HEK293T (cell line): ENCODE measurements at regions not wholly inside any gene's neighbourhood (a gene's known extent, or its start where the extent isn't known, plus 50 kb on each side); places are given as distances from the start of the nearest gene placed in this dataset.

Source experiments
- CTCF ChIA-PET: fragments of 350-600 bp; formaldehyde crosslinking; extraction: SDS; loops from one replicate; lab custom pipeline; 2021; ENCODE audit warnings: antibody characterized with exemption, inconsistent platforms; lab: Yijun Ruan, JAX
- POLR2A ChIA-PET: fragments of 350-600 bp; formaldehyde crosslinking; extraction: SDS; loops from one replicate; lab custom pipeline; 2020; ENCODE audit warnings: antibody characterized with exemption, inconsistent platforms; lab: Yijun Ruan, JAX
- DNase-seq: peaks from one replicate; pipeline ENCODE4 v3.0.0; 2012; ENCODE audit warnings: mixed read lengths; ENCODE audit errors: extremely low spot score
- ARNT ChIP-seq: fragments of 450-650 bp; IDR thresholded peaks from 2 replicates; pipeline ENCODE4 v1.6.1; 2017; ENCODE audit warnings: mild to moderate bottlenecking
- BHLHE40 ChIP-seq: fragments of 450-650 bp; IDR thresholded peaks from 2 replicates; pipeline ENCODE4 v1.6.1; 2016; ENCODE audit warnings: mild to moderate bottlenecking, moderate library complexity, borderline replicate concordance
- CTBP1 ChIP-seq: fragments of 450-650 bp; IDR thresholded peaks from 2 replicates; pipeline ENCODE4 v1.6.1; 2016; ENCODE audit warnings: borderline replicate concordance
- ELF4 ChIP-seq: fragments of 450-650 bp; IDR thresholded peaks from 2 replicates; pipeline ENCODE4 v1.6.1; 2017; ENCODE audit warnings: antibody characterized with exemption
- FOXA1 ChIP-seq: fragments of 450-650 bp; IDR thresholded peaks from 2 replicates; pipeline ENCODE4 v1.6.1; 2016; ENCODE audit warnings: mild to moderate bottlenecking
- FOXK2 ChIP-seq: fragments of 450-650 bp; IDR thresholded peaks from 2 replicates; pipeline ENCODE4 v1.6.1; 2016; ENCODE audit warnings: mild to moderate bottlenecking
- FOXM1 ChIP-seq: fragments of 450-650 bp; IDR thresholded peaks from 2 replicates; pipeline ENCODE4 v1.6.1; 2017; ENCODE audit warnings: mild to moderate bottlenecking, borderline replicate concordance
- HDGF ChIP-seq: fragments of 450-650 bp; IDR thresholded peaks from 2 replicates; pipeline ENCODE4 v1.6.1; 2017; ENCODE audit warnings: antibody characterized with exemption, borderline replicate concordance
- L3MBTL2 ChIP-seq: fragments of 450-650 bp; conservative IDR thresholded peaks from 2 replicates; pipeline ENCODE4 v1.6.1; 2016; ENCODE audit warnings: mild to moderate bottlenecking
- LEF1 ChIP-seq: fragments of 450-650 bp; IDR thresholded peaks from 2 replicates; pipeline ENCODE4 v1.6.1; 2017; ENCODE audit warnings: mild to moderate bottlenecking, borderline replicate concordance
- NFRKB ChIP-seq: fragments of 450-650 bp; IDR thresholded peaks from 2 replicates; pipeline ENCODE4 v1.6.1; 2016; ENCODE audit warnings: mild to moderate bottlenecking, moderate library complexity
- SP1 ChIP-seq: fragments of 450-650 bp; IDR thresholded peaks from 2 replicates; pipeline ENCODE4 v1.6.1; 2017
- TARDBP ChIP-seq: fragments of 450-650 bp; IDR thresholded peaks from 2 replicates; pipeline ENCODE4 v1.6.1; 2016
- ZNF384 ChIP-seq: fragments of 450-650 bp; IDR thresholded peaks from 2 replicates; pipeline ENCODE4 v1.6.1; 2016
- TF ChIP-seq, protein P1 (sequence below): fragments of 450-650 bp; IDR thresholded peaks from 2 replicates; pipeline ENCODE4 v1.6.1; 2016

DNA sequence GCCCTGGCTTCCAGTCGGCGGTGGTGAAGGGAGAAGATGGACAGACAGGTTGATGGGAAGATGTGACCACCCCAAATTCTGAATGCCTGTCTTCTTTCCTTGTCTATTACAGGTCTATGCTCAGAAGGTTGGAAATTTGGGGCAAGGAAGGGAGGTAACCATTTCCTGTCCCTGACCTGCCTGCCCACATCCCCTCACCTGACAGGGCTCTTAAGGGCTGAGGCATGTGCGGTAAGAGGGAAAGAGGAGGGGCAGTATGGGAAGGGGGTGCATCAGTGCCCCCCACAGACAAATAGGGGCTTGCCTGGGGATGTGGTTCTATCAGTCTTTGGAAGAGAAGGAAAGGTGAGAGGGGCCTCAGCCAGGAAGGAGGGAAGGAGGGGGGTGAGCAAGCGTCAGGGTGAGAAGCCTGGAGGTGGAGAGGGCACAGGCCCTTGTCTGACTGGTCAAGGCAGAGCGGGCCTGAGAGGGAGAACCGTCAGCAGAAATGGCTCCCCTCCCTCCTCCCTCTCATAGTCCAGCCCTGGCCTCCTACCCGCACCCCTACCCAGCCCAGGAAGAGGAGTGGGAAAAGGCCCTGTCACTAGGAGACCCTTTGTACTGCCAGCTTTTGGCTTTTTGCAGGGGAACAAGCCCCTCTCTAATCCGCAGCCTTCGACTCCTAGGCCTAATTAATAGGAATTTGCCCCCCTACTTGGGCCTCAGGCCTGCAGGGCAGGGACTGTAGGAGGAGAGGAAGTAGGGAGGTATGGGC is 104.4 kb upstream of the FOXP4 start:
- ChIA-PET CTCF (interaction anchor here (0.9 to 2.0 kb wide), 6 partner anchors 10 to 21 kb away, joined by 4 to 14 read pairs (median 4); no protein-coding TSS in a partner anchor), POLR2A (no interaction called here)
- TF ChIP-seq L3MBTL2: no peak
- DNase-seq: no peak

DNA sequence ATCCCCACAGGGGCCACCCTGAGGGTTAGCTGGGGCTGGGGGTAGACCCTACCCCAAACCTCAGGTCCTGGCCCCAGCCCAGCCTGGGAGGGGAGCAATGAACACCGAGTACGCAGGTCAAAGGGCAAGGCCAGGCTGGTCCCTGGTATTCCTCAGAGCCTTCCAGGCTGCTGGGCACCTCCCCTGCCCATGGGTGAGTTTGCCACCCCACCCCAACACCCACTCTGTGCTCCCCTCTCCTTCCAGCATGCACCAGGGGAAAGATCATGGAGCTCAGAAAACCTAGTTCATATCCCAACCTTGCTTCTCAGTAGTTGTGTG is 103.9 kb upstream of the FOXP4 start:
- CTCF ChIA-PET: interaction anchor here (0.6 to 2.0 kb wide), 10 partner anchors 9 to 1369 kb away, joined by 3 to 14 read pairs (median 4); no protein-coding TSS in a partner anchor
- POLR2A ChIA-PET: no interaction called here
- no peak for DNase-seq
- no peak for TF ChIP-seq ELF4

DNA sequence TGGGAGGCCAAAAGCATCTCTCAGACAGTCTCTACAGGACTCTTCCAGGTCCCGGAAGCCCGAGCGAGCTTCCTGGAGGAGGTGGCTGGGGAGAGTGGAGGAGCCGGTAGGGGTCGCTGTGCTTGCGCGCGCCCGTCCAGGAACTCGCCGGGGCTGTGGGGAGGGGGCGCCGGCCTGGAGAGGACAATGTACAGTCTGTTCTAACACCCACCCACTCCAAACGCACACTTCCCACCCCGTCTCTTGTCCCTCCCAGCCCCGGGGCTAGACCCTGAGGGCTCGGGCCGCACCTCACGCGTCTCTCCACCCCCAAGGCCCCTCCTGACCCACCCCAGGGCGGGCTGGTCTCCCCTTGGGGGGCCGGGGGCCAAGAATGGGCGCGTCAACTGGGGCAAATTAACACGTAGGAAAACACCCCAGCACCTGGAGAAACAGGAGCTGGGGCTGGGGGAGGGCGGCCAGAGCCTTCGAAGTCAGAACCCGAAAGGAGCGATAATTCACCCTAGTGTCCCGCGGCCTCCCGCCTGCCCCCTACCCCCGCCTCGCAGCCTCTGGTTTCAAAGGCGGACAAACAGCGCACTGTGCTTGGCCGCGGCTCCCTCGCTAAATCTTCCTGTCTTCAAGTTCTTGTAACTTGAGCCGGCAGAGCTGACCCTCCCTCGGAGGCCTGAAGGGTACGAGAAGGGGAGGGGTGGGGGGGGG is 103.2 kb upstream of the FOXP4 start:
- POLR2A ChIA-PET: interaction anchor here (0.7 to 1.4 kb wide), 3 partner anchors 15 to 237 kb away, joined by 3 to 4 read pairs (median 3); no protein-coding TSS in a partner anchor
- CTCF ChIA-PET: interaction anchor here (0.6 to 2.0 kb wide), 14 partner anchors 8 to 1370 kb away, joined by 3 to 14 read pairs (median 4); no protein-coding TSS in a partner anchor
- peak; percentile 76 for DNase-seq
- no peak for TF ChIP-seq FOXK2
- TF ChIP-seq SP1: no peak
- TF ChIP-seq, protein P1, sequence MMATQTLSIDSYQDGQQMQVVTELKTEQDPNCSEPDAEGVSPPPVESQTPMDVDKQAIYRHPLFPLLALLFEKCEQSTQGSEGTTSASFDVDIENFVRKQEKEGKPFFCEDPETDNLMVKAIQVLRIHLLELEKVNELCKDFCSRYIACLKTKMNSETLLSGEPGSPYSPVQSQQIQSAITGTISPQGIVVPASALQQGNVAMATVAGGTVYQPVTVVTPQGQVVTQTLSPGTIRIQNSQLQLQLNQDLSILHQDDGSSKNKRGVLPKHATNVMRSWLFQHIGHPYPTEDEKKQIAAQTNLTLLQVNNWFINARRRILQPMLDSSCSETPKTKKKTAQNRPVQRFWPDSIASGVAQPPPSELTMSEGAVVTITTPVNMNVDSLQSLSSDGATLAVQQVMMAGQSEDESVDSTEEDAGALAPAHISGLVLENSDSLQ: peak; percentile 76
- peak; percentile 60; the same call in 1 of the 2 replicates for TF ChIP-seq L3MBTL2
- TF ChIP-seq FOXM1: no peak; the same call in 1 of the 2 replicates
- no peak for TF ChIP-seq ELF4
- no peak for TF ChIP-seq CTBP1
- no peak for TF ChIP-seq ZNF384
- no peak for TF ChIP-seq NFRKB

DNA sequence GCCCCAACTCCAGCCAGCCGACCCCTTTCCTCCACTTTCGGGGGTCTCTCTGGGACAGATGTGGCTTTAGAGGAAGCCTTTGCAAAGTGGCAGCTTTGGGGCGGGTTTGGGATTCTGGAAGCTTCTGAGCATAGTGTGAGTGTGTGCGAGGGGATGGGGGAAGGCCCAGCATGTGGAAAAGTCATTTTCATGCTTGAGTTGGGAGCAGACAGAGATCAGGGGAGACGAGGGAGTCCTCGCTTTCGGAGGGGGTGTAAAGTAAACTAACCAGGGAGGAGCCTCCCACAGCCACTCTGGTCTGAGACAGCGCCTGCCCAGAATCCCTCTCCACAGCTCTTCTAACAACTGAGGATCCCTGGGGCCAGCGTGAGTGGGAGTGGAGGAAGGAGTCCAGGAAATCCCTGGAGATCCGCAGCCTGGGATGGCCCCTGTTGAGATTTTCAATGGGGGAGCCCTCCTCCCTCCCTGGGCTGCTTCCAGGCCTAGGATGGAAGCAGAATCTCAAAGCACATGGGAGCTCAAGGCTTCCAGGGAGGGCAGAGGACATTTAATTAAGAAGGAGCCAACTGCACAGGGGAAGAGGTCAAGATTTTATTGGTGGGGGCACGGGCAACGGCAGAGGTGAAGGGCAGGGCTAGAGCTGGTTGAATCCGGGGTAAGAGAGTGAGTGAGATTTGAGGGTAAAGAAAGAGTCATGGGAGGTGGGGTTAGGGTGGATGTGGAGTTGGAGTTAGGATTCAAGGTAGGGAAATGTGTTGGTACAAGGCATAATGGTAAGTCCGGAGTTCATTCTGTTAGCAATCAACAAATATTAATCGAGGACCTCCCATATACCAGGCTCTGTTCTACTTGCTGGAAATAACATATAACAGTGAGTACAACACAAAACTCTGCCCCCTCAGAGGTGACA is 102.3 kb upstream of the FOXP4 start:
- ChIA-PET POLR2A (interaction anchor here (0.7 to 1.4 kb wide), 3 partner anchors 16 to 236 kb away, joined by 3 to 4 read pairs (median 3); no protein-coding TSS in a partner anchor), CTCF (interaction anchor here (0.6 to 2.0 kb wide), 11 partner anchors 7 to 545 kb away, joined by 3 to 9 read pairs (median 4); no protein-coding TSS in a partner anchor)
- DNase-seq: no peak
- TF ChIP-seq ELF4 (no peak), NFRKB (no peak), HDGF (no peak), L3MBTL2 (no peak), FOXA1 (no peak), ZNF384 (no peak), ARNT (no peak)
- TF ChIP-seq, protein P1: no peak

DNA sequence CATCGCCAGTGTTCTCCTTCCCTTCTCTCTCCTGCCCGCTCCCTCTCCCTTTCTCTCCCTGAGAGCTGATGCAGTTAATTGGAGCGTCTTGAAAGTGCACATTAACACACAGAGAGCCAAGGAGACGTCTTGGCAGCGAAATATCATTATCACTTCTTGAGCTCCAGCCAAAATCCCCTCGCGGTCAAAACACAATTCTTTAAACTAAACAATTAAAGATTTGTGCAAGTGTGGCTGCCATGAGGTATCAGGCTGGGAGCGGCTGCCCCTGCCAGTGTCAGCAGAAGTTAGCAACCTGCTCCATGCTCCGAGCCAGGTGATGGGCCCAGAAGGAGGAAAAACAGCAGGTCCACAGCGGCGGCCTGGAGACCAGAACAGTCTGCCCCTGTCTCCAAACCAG is 100.9 kb upstream of the FOXP4 start:
- TF ChIP-seq ELF4 (no peak), FOXA1 (no peak), LEF1 (no peak), FOXK2 (no peak), SP1 (no peak), NFRKB (no peak), ZNF384 (no peak), CTBP1 (no peak), L3MBTL2 (no peak), ARNT (no peak), FOXM1 (no peak), TARDBP (no peak), HDGF (no peak), BHLHE40 (no peak)
- TF ChIP-seq, protein P1: no peak
- ChIA-PET POLR2A (no interaction called here), CTCF (interaction anchor here (0.8 to 1.8 kb wide), 5 partner anchors 9 to 157 kb away, joined by 3 to 5 read pairs (median 3); no protein-coding TSS in a partner anchor)
- no peak for DNase-seq

DNA sequence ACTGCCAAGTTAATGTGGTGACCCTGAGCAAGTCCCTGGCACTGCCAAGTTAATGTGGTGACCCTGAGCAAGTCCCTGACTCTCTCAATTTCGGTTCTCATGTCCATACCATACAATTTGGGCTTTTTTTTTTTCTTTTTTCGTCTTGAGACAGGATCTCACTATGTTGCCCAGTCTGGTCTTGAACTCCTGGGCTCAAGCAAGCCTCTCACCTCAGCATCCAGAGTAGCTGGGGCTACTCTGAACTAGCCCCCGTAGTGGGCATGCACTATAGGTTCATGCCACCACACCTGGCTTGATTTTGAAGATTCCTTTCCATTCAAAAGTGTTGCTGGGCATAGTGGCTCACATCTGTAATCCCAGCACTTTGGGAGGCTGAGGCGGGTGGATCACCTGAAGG is 100.0 kb upstream of the FOXP4 start:
- ChIA-PET POLR2A (no interaction called here), CTCF (interaction anchor here (0.6 to 1.6 kb wide), 2 partner anchors 8 to 78 kb away, joined by 3 read pairs; no protein-coding TSS in a partner anchor)
- DNase-seq: no peak
- TF ChIP-seq FOXK2: no peak
- TF ChIP-seq NFRKB: no peak
- TF ChIP-seq FOXA1: no peak
- TF ChIP-seq, protein P1: no peak
- TF ChIP-seq TARDBP: no peak
- no peak for TF ChIP-seq HDGF
- no peak for TF ChIP-seq BHLHE40
